ENCODE measurements at regions not wholly inside any gene's neighbourhood (a gene's known extent, or its start where the extent isn't known, plus 50 kb on each side); places are given as distances from the start of the nearest gene placed in this dataset.

DNA sequence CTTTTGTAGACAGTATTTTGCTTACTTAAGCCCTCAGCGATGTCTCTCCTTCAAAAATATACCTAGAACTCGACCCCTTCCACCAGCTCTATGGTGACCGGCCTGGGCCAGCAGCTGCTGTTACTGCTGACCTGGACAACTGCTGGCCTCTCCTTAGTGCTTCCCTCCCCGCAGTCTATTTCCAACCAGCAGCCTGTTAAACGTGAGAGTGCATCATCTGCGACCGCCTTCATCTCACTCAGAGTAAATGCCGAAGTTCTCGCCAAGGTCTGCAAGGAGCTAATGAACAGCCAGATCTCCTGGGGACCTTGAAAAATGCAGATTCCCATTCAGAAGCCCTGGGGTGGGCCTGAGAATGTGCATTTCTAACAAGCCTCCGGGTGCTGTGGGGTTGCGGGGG, 86.7 kb downstream of the RPLP1 start:
- TF ChIP-seq CTCF (IDR thresholded peaks at IDR 0.05) (no peak), POLR2A (IDR thresholded peaks at IDR 0.05) (no peak)

All from prostate gland (tissue), 2 donors.